SK-N-SH (cell line): ENCODE measurements at regions not wholly inside any gene's neighbourhood (a gene's known extent, or its start where the extent isn't known, plus 50 kb on each side); places are given as distances from the start of the nearest gene placed in this dataset.

Experiments used
- CTCF ChIA-PET: fragments of 300-600, 350-600 bp; formaldehyde crosslinking; extraction: SDS; loops from one replicate; lab custom pipeline; 2021; lab: Yijun Ruan, JAX
- POLR2A ChIA-PET: fragments of 350-600 bp; sonication (Branson Sonifier 250); formaldehyde crosslinking; extraction: SDS; loops from one replicate; lab custom pipeline; 2020; ENCODE audit warnings: antibody characterized with exemption, inconsistent platforms; lab: Yijun Ruan, JAX
- DNase-seq: peaks from one replicate; pipeline ENCODE4 v3.0.0; 2012
- H2AFZ ChIP-seq: fragments of 200-600 bp; sonication (generic); 2 replicates; pipeline ENCODE4 v1.8.1; 2016; ENCODE audit warnings: antibody characterized with exemption, mild to moderate bottlenecking, low read depth
- H3F3A ChIP-seq: fragments of 200-600 bp; sonication (generic); replicated peaks from 2 replicates; pipeline ENCODE3; 2016; ENCODE audit warnings: antibody characterized with exemption, mild to moderate bottlenecking; ENCODE audit not compliant: insufficient read depth
- H3K27ac ChIP-seq, 2 experiments: fragments of 200-500 bp in 1 of 2; fragments of 200-600 bp in 1 of 2; sonication (Bioruptor generic) in 1 of 2; sonication (generic), shearing (Covaris generic) in 1 of 2; 2 replicates each; pipeline versions ENCODE4 v1.5.1 to v1.6.1; 2014 to 2016; ENCODE audit warnings: low read depth in 2 of 2, inconsistent platforms in 1 of 2, low read length in 1 of 2, mild to moderate bottlenecking in 1 of 2, mixed read lengths in 1 of 2
- H3K27me3 ChIP-seq: fragments of 200-600 bp; sonication (generic), shearing (Covaris generic); 2 replicates; pipeline ENCODE4 v1.6.1; 2016; ENCODE audit warnings: mixed run types; ENCODE audit not compliant: insufficient read depth
- H3K36me3 ChIP-seq, 2 experiments: fragments of 200-500 bp in 1 of 2; fragments of 200-600 bp in 1 of 2; sonication (Bioruptor generic) in 1 of 2; sonication (generic) in 1 of 2; replicated peaks in 1 of 2; 2 replicates each; pipeline versions ENCODE3 to v1.5.1; 2014 to 2016; ENCODE audit warnings: low read length in 1 of 2, mild to moderate bottlenecking in 1 of 2; ENCODE audit not compliant: insufficient read depth in 2 of 2, control insufficient read depth in 1 of 2
- H3K4me1 ChIP-seq, 2 experiments: fragments of 200-500 bp in 1 of 2; fragments of 200-600 bp in 1 of 2; sonication (Bioruptor generic) in 1 of 2; sonication (generic), shearing (Covaris generic) in 1 of 2; 2 replicates each; pipeline versions ENCODE4 v1.5.1 to v1.6.1; 2014 to 2016; ENCODE audit warnings: low read depth in 1 of 2, low read length in 1 of 2, mixed run types in 1 of 2; ENCODE audit not compliant: insufficient read depth in 2 of 2, control insufficient read depth in 1 of 2
- H3K4me2 ChIP-seq: fragments of 200-600 bp; sonication (generic), shearing (Covaris generic); 2 replicates; pipeline ENCODE4 v1.6.1; 2017; ENCODE audit warnings: mixed run types
- H3K4me3 ChIP-seq, 2 experiments: fragments of 200-500 bp in 1 of 2; fragments of 200-600 bp in 1 of 2; sonication (Bioruptor generic) in 1 of 2; sonication (generic), shearing (Covaris generic) in 1 of 2; 2 replicates each; pipeline versions ENCODE4 v1.5.1 to v1.8.1; 2014 to 2016; ENCODE audit warnings: low read depth in 2 of 2, inconsistent platforms in 1 of 2, low read length in 1 of 2, mild to moderate bottlenecking in 1 of 2, mixed read lengths in 1 of 2, moderate library complexity in 1 of 2
- H3K79me2 ChIP-seq: fragments of 200-600 bp; sonication (generic); 2 replicates; pipeline ENCODE4 v1.8.1; 2017; ENCODE audit warnings: mild to moderate bottlenecking; ENCODE audit not compliant: insufficient read depth
- H3K9ac ChIP-seq: fragments of 200-600 bp; sonication (generic); 2 replicates; pipeline ENCODE4 v1.6.1; 2017; ENCODE audit warnings: mixed run types
- H3K9me2 ChIP-seq: fragments of 200-600 bp; sonication (generic); 2 replicates; pipeline ENCODE4 v1.6.1; 2017; ENCODE audit warnings: mixed run types
- H3K9me3 ChIP-seq: fragments of 200-600 bp; sonication (generic); 2 replicates; pipeline ENCODE4 v1.6.1; 2017; ENCODE audit warnings: mixed run types, mild to moderate bottlenecking, moderate library complexity
- H4K20me1 ChIP-seq: fragments of 200-600 bp; sonication (generic); 2 replicates; pipeline ENCODE4 v1.6.1; 2017; ENCODE audit warnings: mild to moderate bottlenecking, mixed run types; ENCODE audit not compliant: insufficient read depth
- EZH2phosphoT487 ChIP-seq: fragments of 200-600 bp; sonication (generic); IDR thresholded peaks from 2 replicates; pipeline ENCODE4 v1.6.1; 2017; ENCODE audit warnings: low read depth, mixed run types, mild to moderate bottlenecking, antibody characterized with exemption, moderate library complexity, borderline replicate concordance
- FOSL2 ChIP-seq: IDR thresholded peaks from 2 replicates; pipeline ENCODE4 v1.4.0; 2012; ENCODE audit warnings: low read depth, mild to moderate bottlenecking, moderate library complexity, borderline replicate concordance
- GABPA ChIP-seq: IDR thresholded peaks from 2 replicates; pipeline ENCODE4 v1.4.0; 2012; ENCODE audit warnings: low read depth, mild to moderate bottlenecking
- MEF2A ChIP-seq: IDR thresholded peaks from 2 replicates; pipeline ENCODE4 v1.4.0; 2012; ENCODE audit warnings: low read depth, borderline replicate concordance
- RFX5 ChIP-seq: IDR thresholded peaks from 2 replicates; pipeline ENCODE4 v1.6.1; 2012; ENCODE audit warnings: mild to moderate bottlenecking, improper control_type of control experiment, low read length
- SIN3A ChIP-seq: IDR thresholded peaks from 2 replicates; pipeline ENCODE4 v1.6.1; 2012; ENCODE audit warnings: low read depth, mild to moderate bottlenecking, low read length, moderate library complexity, borderline replicate concordance
- SMC3 ChIP-seq: IDR thresholded peaks from 2 replicates; pipeline ENCODE4 v1.6.1; 2012; ENCODE audit warnings: low read depth, low read length, improper control_type of control experiment
- TAF1 ChIP-seq: IDR thresholded peaks from 2 replicates; pipeline ENCODE4 v1.6.1; 2012; ENCODE audit warnings: low read depth, mild to moderate bottlenecking, low read length, moderate library complexity, borderline replicate concordance
- TCF12 ChIP-seq: IDR thresholded peaks from 2 replicates; pipeline ENCODE4 v1.4.0; 2012
- WGBS: methylation state at CpG from one replicate; pipeline ENCODE4 v1.1.6; 2017; ENCODE audit warnings: low lambda C conversion rate; 5-methylcytosine and 5-hydroxymethylcytosine counted together
- TF ChIP-seq, protein P1 (sequence below): IDR thresholded peaks from 2 replicates; pipeline ENCODE4 v1.6.1; 2012; ENCODE audit warnings: mild to moderate bottlenecking, low read depth, low read length, moderate library complexity
- TF ChIP-seq, protein P2 (sequence below): fragments of 150-350 bp; IDR thresholded peaks from 2 replicates; pipeline ENCODE4 v1.6.1; 2016; ENCODE audit warnings: mild to moderate bottlenecking, low read depth, low read length
- TF ChIP-seq, protein P3 (sequence below): IDR thresholded peaks from 2 replicates; pipeline ENCODE4 v1.4.0; 2012; ENCODE audit warnings: low read depth, borderline replicate concordance
- TF ChIP-seq, protein P4 (sequence below): fragments of 200-600 bp; sonication (generic); IDR thresholded peaks from 2 replicates; pipeline ENCODE4 v1.6.1; 2017; ENCODE audit warnings: antibody characterized with exemption, mild to moderate bottlenecking, moderate library complexity
- TF ChIP-seq, protein P5 (sequence below): IDR thresholded peaks from 2 replicates; pipeline ENCODE4 v1.4.0; 2012; ENCODE audit warnings: low read depth

DNA sequence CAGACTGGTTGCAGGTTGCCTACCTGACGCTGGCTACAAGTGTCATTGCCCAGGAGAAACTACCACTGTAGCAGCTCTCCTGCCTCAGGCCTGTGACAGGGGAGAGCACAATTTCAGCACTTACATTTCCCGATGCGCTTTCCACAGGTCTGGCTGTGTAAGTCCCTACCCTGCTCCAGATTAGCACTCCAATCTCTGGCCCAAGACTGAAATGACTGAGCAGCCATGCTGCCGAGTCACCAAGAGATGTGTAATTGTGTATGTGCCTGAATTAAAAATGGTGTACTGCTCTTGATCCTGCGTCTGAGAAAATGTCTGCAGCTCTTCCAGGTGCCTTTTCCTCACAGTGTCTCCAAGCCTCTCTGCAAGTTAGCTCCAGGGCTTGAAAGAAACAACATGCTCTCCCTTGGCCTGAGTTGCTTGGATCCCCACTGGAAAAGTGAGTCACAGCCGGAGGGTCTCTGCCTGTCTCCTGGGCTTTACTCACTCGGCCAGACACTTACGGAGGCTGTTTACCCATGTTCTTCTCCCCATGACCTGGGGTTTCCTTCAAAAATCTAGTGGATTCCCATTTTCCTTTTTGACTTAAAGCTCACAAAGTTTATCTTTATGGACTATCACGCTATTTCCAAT lies 1001.7 kb upstream of the KCND2 start (continued):
- TF ChIP-seq, protein P1, sequence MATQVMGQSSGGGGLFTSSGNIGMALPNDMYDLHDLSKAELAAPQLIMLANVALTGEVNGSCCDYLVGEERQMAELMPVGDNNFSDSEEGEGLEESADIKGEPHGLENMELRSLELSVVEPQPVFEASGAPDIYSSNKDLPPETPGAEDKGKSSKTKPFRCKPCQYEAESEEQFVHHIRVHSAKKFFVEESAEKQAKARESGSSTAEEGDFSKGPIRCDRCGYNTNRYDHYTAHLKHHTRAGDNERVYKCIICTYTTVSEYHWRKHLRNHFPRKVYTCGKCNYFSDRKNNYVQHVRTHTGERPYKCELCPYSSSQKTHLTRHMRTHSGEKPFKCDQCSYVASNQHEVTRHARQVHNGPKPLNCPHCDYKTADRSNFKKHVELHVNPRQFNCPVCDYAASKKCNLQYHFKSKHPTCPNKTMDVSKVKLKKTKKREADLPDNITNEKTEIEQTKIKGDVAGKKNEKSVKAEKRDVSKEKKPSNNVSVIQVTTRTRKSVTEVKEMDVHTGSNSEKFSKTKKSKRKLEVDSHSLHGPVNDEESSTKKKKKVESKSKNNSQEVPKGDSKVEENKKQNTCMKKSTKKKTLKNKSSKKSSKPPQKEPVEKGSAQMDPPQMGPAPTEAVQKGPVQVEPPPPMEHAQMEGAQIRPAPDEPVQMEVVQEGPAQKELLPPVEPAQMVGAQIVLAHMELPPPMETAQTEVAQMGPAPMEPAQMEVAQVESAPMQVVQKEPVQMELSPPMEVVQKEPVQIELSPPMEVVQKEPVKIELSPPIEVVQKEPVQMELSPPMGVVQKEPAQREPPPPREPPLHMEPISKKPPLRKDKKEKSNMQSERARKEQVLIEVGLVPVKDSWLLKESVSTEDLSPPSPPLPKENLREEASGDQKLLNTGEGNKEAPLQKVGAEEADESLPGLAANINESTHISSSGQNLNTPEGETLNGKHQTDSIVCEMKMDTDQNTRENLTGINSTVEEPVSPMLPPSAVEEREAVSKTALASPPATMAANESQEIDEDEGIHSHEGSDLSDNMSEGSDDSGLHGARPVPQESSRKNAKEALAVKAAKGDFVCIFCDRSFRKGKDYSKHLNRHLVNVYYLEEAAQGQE, result no peak
- TF ChIP-seq RFX5, result no peak
- TF ChIP-seq, protein P2, sequence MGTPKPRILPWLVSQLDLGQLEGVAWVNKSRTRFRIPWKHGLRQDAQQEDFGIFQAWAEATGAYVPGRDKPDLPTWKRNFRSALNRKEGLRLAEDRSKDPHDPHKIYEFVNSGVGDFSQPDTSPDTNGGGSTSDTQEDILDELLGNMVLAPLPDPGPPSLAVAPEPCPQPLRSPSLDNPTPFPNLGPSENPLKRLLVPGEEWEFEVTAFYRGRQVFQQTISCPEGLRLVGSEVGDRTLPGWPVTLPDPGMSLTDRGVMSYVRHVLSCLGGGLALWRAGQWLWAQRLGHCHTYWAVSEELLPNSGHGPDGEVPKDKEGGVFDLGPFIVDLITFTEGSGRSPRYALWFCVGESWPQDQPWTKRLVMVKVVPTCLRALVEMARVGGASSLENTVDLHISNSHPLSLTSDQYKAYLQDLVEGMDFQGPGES, result no peak
- TF ChIP-seq, all 33 proteins: peak for 0

DNA sequence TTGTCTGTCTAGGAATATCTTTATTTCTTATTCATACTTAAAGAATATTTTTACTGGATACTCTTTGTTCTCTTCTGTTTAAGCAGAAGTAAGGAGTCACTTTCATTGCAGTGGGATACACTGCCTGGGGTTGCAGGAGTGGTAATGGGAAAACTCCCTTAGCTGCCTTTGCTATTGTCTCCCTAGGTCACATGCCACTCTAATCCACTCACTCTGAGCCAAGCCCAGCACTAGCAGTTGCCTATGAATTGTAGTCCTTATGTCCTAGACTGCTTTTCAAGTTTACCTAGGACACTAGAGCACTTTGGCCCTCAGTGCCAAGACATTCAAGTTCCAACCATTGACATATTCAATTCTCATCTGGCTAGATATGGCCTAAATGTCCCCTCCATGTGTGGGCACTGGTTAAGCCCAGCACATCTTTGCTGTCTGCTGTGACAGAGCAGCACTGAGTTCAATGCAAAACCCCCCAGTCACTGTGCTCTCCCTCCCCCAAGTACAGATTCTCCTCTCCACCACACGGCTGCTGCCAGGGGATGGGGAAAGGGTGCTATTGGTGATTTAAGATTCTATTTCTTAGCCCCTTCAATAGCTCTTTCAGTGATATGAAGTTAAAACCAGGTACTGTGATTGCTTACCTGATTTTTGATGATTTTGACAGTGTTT lies 991.7 kb upstream of the KCND2 start:
- TF ChIP-seq RFX5 (no peak), TCF12 (no peak), GABPA (no peak), SIN3A (no peak), EZH2phosphoT487 (no peak), SMC3 (no peak), MEF2A (no peak), TAF1 (no peak), FOSL2 (no peak)
- TF ChIP-seq, protein P3, sequence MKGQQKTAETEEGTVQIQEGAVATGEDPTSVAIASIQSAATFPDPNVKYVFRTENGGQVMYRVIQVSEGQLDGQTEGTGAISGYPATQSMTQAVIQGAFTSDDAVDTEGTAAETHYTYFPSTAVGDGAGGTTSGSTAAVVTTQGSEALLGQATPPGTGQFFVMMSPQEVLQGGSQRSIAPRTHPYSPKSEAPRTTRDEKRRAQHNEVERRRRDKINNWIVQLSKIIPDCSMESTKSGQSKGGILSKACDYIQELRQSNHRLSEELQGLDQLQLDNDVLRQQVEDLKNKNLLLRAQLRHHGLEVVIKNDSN, result no peak
- TF ChIP-seq, protein P2, result no peak
- TF ChIP-seq, protein P4, sequence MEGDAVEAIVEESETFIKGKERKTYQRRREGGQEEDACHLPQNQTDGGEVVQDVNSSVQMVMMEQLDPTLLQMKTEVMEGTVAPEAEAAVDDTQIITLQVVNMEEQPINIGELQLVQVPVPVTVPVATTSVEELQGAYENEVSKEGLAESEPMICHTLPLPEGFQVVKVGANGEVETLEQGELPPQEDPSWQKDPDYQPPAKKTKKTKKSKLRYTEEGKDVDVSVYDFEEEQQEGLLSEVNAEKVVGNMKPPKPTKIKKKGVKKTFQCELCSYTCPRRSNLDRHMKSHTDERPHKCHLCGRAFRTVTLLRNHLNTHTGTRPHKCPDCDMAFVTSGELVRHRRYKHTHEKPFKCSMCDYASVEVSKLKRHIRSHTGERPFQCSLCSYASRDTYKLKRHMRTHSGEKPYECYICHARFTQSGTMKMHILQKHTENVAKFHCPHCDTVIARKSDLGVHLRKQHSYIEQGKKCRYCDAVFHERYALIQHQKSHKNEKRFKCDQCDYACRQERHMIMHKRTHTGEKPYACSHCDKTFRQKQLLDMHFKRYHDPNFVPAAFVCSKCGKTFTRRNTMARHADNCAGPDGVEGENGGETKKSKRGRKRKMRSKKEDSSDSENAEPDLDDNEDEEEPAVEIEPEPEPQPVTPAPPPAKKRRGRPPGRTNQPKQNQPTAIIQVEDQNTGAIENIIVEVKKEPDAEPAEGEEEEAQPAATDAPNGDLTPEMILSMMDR, result no peak
- TF ChIP-seq, protein P5, sequence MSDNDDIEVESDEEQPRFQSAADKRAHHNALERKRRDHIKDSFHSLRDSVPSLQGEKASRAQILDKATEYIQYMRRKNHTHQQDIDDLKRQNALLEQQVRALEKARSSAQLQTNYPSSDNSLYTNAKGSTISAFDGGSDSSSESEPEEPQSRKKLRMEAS, result no peak
- Histone ChIP-seq H3K4me3 (no peak overlapping the region), H3K27ac (no peak overlapping the region), H3K36me3 (no peaks in the 10 kb centered on the region), H3K4me2 (no peak overlapping the region), H3K9me3 (no peaks in the 10 kb centered on the region), H3F3A (no peaks in the 10 kb centered on the region), H3K4me1 (peaks cover 0 to 3% of the 10 kb centered on the region in 2 experiments; a peak in 1 of 4 replicates), H2AFZ (no peak overlapping the region), H3K79me2 (no peaks in the 10 kb centered on the region), H4K20me1 (no peaks in the 10 kb centered on the region), H3K9me2 (no peaks in the 10 kb centered on the region), H3K9ac (no peak overlapping the region), H3K27me3 (no peaks in the 10 kb centered on the region)
- ChIA-PET CTCF (no interaction called here), POLR2A (no interaction called here)
- WGBS, result 8% methylated on average over 1 of the region's 1 CpG
- no peak for DNase-seq
